HG02610 (cell line): ENCODE measurements at regions not wholly inside any gene's neighbourhood (a gene's known extent, or its start where the extent isn't known, plus 50 kb on each side); places are given as distances from the start of the nearest gene placed in this dataset.

Experiments used
- ATAC-seq: cut with Tn5 transposase; IDR thresholded peaks from one replicate; pipeline ENCODE4 v1.9.1; 2021; ENCODE audit warnings: mild to moderate bottlenecking, moderate library complexity; ENCODE audit not compliant: unreplicated experiment

GRCh38 chrX:130974323-130974722 lies 71.3 kb upstream of the ENOX2 start:
- ATAC-seq: no peak

- ATAC-seq: peak; percentile 84
Observed at GRCh38 chrX:130975947-130976346, 72.9 kb upstream of the ENOX2 start.

GRCh38 chrX:130981836-130982235 lies 76.3 kb upstream of the ARHGAP36 start:
- ATAC-seq: no peak

GRCh38 chrX:130984782-130985181 lies 73.4 kb upstream of the ARHGAP36 start:
- ATAC-seq: no peak

- ATAC-seq: no peak
Observed at GRCh38 chrX:130987241-130987640, 70.9 kb upstream of the ARHGAP36 start.

GRCh38 chrX:130990723-130991122 lies 67.4 kb upstream of the ARHGAP36 start:
- no peak for ATAC-seq

GRCh38 chrX:130994671-130995070 lies 63.5 kb upstream of the ARHGAP36 start:
- ATAC-seq: no peak

- no peak for ATAC-seq
Observed at GRCh38 chrX:130995439-130995838, 62.7 kb upstream of the ARHGAP36 start.

- ATAC-seq: no peak
Observed at GRCh38 chrX:130997314-130997713, 60.8 kb upstream of the ARHGAP36 start.

- ATAC-seq: no peak
Observed at GRCh38 chrX:130999360-130999759, 58.8 kb upstream of the ARHGAP36 start.
